Dermis microvascular lymphatic vessel endothelial cell (primary cell): ENCODE measurements at regions not wholly inside any gene's neighbourhood (a gene's known extent, or its start where the extent isn't known, plus 50 kb on each side); places are given as distances from the start of the nearest gene placed in this dataset.

Experiments used
- DNase-seq, 2 donors: peaks; one replicate each; pipeline versions ENCODE4 v3.0.0 to v3.0.0-alpha.2; 2010; ENCODE audit warnings: low read depth in 2 of 2

DNA sequence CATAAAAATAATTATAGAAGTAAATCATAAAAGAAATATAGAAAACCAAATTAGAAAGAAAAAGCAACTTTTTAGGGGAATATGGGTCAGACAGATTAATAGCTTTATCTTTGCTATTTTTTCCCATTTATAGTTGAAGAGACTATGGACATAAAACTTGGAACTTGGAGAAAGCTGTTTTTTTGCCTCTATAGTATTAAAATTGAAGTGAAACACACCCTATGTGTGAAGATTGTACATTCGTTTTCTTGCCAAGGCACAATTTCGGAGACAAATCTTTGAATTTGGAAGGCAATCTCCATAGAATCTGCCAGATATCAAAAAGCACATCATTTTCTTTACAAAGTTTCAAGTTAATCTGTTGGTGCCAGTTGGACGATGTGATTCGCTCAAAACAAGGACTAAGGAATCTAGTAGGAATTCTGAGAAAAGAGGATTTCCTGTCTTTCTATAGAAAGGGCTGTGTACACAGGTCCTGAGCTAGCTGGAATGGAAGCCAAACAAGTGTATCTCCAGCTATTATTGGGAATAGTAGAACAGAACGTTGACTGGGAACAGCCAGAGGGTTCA is 156.3 kb downstream of the SLC7A11 start:
- DNase-seq, result peak in 1 of 2 donors; percentile 53

DNA sequence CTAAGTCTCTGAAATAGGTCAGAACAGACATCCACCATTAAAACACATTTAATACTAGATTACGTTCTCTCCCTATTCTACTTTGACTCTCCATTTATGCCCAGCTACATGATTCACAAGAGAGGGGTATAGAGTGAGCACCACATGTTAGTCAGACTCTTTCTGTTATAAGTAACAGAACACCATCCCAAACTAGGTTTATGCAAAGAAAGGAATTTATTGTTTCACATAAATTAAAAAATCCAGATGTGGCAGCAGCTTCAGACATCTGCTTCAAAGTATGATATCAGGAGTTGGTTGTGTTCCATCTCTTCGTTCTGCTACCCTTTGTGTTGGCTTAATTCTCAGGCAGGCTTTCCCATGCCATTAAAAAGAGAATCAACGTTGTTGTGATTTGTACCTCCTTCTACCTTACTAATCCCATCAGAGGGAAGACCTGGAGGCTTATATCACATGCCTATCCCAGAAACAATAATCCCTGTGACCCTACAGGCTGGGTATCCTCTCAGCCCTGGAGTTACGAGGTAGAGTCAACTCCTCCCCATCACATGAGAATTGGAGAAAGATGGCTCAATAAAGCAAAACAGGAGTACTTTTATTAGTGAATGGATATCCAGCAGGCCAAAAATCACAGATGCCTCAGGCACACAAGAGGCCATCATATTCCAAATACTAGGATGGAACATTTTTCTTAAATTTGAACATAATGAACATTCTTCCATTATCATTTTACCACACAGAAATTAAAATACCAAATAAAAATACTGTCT is 163.2 kb downstream of the SLC7A11 start:
- no peak for DNase-seq

DNA sequence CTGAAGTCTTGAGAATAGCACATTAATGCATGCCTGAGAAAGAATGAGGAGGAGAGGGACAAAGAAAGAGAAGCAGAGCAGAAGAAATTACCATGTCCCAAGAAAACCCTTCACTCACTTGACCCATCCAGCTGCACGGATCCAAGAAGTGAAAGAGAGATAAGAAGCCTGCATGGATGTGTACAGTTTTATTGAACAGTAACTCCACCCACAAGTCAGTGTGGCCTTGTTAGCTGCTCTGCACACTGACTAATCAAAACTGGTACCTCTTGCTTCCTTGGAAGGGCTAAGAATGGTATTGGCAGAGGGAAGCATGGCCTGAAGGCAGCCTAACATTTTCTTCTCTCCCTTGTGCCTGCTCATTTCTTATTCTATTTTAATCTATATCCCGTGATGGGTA is 163.9 kb downstream of the SLC7A11 start:
- DNase-seq, result no peak

DNA sequence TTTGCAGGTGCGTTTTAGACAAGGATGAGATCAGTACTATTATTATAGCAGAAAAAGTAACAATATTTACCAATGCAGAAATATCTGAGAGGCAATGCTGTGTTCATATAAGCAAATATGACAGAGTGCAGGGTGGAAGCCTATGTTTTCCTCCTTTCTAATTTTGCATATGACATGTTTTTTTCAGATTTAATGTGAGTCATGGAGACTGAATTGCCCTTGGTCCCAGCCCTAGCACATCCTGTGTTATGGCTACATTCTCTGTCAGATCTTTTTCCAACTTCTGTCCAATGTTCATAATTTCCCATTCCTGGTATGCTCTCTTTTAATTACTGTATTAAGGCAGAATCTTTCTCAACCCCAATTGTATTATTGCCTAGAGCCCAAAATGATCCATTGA is 165.6 kb downstream of the SLC7A11 start:
- no peak for DNase-seq

GRCh38 chr4:138070816-138071215 is 171.3 kb downstream of the SLC7A11 start:
- no peak for DNase-seq

GRCh38 chr4:138063581-138063980 is 178.6 kb downstream of the SLC7A11 start:
- DNase-seq, result no peak

DNA sequence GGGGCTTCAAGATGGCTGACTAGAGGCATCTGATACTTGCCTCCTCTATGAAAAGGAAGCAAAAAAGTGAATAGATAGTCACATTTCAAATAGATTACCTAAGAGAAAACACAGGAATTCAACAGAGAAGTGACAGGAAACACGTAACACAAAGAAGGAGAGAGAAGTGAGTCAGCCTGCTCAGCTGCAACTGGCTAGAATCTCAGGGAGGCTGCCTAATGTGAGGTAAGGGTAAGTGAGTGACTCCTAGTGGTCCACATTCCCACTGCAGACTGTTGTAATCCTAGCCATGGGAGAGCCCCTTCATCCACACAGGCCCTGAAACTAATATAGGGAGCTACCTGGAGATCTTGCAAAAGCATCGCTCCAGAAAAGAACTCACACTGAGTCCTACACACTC is 179.2 kb downstream of the SLC7A11 start:
- peak in 1 of 2 donors; percentile 51 for DNase-seq

GRCh38 chr4:138056541-138056940 is 185.6 kb downstream of the SLC7A11 start:
- peak in 1 of 2 donors; percentile 20 for DNase-seq

GRCh38 chr4:138055890-138056289 is 186.3 kb downstream of the SLC7A11 start:
- DNase-seq, result peak in 1 of 2 donors; percentile 21

DNA sequence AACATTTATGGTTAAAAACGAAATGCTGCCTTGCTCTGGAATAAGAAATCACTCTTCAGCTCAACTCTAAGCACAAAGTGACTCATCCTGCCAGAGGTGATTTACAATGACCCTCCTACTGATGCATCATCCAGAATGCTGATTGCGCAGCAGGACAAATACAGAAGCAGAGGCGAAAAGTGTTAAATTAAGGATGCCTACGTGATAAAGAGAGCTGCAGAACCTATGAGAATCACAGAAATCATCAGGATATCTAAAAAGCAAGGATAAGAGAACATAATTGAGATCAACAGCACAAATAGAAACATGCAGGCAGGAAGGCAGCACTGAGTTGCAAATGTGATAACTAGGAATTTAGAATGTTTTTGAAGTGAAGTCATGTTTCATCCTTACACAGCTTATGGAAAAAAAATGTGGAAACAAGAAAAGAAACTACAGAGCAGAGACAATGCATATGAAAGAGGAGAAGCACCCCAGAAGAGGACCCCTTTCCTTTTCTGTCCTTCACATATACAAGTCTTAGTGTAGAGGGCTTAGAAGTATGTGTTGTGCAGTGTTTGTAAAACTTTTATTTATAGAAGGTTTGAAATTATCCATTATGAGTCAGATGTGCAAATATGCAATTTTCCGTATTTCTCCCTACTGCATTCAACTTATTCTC is 188.4 kb downstream of the SLC7A11 start:
- DNase-seq, result peak; percentile 4 to 82

GRCh38 chr4:138052806-138053632 is 189.1 kb downstream of the SLC7A11 start:
- no peak for DNase-seq

DNA sequence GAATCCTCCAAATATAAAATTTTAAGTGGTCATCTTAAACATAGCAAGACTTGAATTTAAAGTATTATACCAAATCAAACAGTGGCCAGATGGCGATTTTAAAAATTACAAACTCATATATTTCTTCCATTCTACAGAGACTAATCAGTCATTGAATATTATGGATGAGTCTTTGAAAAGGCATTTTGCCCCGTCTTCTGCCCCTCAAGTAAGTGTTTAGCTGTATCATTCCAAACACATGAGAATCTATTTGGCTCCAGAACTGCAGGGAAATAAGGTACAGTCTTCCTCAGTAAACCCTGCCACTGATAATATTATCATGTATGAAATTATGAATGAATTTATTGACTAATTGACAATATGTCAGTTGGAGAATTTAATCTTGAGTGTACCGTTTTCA is 191.0 kb downstream of the SLC7A11 start:
- no peak for DNase-seq

GRCh38 chr4:138050601-138051000 is 191.5 kb downstream of the SLC7A11 start:
- no peak for DNase-seq

DNA sequence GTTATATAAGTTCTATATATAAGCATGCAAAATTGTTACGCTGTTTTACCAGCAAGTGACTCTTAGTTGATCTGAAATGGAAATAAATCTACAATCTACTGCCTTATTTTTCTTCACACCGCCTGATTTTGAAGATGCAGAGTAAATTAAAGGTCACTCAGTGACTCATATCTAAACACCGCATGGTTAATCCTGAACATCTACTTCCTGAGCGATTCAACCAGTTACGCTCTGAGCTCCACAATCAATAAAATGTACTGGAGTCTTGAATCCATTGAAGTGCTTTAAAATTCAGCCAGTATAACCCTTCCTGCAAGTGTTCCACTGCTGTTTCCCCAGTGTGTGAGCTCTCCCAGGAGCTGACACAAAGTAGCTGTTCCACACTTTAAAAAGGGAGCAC is 192.8 kb downstream of the SLC7A11 start:
- DNase-seq, result peak in 1 of 2 donors; percentile 27

GRCh38 chr4:138047290-138047689 is 194.9 kb downstream of the SLC7A11 start:
- DNase-seq, result no peak

GRCh38 chr4:138045036-138045435 is 197.1 kb downstream of the SLC7A11 start:
- DNase-seq, result no peak

GRCh38 chr4:138039010-138039409 is 203.1 kb downstream of the SLC7A11 start:
- DNase-seq, result no peak

- no peak for DNase-seq
Measured at GRCh38 chr4:138037696-138038095, 204.5 kb downstream of the SLC7A11 start.

DNA sequence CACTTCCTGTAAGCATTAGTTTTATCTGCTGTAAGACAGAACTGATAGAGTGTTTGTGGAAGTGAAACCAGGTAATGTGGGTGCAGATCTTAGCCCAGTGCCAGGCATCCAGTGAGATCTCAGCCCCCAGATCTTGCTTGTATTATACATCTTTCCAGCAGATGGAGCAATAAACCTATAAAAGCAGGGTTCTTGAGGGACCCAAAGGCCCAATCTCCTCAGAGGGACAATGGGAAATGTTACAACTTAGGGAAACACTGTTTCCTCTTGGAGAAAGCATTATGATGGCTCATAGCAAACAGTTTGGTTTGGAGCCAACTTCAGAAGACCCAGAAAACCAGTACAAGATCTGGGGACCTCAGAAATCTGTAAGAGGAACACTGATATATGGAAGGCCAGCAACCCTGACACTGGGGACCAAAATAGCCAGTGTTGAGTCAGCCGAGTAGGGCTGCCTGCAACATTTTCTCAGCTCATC is 206.3 kb downstream of the SLC7A11 start:
- DNase-seq, result peak; percentile 21 to 68

DNA sequence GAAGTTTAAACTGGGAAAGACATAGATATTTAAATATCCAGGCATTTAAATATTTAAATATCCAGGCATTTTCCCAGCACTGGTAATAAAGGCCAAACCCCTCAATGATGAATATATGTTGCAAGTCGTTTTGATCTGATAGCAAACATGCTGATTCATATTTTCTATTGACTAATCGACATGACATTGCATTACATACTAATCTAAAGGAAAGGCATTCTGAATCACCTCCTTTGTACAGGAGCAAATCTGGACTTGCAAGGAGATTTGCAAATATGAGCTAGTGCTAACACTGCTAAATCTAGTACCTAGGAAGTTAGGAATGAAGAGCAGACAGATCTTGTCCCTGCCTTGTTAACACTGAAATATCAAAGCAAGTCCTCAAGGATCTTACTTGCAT is 207.3 kb downstream of the SLC7A11 start:
- peak in 1 of 2 donors; percentile 14 for DNase-seq

DNA sequence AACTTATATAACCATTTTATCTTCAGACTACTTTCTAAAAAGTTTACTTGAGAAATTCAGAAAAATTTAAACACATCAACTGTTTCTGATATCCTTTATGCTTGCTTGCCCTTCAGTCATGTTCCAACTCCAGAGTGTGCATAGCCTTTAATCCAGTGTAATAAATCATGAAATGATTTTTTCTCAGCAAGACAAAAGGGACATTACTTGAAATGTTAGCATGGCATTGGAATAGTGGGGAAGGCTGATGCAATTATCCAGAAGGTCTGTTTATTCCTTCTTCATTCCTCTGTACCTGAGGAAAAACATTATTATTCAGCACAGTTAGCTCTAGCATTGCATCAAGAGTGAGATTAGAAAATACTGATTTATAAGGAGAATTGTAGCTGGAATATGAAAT is 209.9 kb downstream of the SLC7A11 start:
- DNase-seq, result no peak

- DNase-seq, result no peak
Measured at GRCh38 chr4:138030375-138030774, 211.8 kb downstream of the SLC7A11 start.
